Ishikawa (cell line): ENCODE measurements at regions not wholly inside any gene's neighbourhood (a gene's known extent, or its start where the extent isn't known, plus 50 kb on each side); places are given as distances from the start of the nearest gene placed in this dataset.

Experiments used
- CEBPB ChIP-seq: IDR thresholded peaks from 2 replicates; pipeline ENCODE4 v1.6.1; 2012
- CREB1 ChIP-seq: IDR thresholded peaks from 2 replicates; pipeline ENCODE4 v1.6.1; 2012; ENCODE audit warnings: low read depth
- MAX ChIP-seq: IDR thresholded peaks from 2 replicates; pipeline ENCODE4 v1.6.1; 2012
- RAD21 ChIP-seq: IDR thresholded peaks from 2 replicates; pipeline ENCODE4 v1.6.1; 2012; ENCODE audit warnings: low read depth
- REST ChIP-seq: IDR thresholded peaks from 2 replicates; pipeline ENCODE4 v1.6.1; 2012; ENCODE audit warnings: low read depth, mild to moderate bottlenecking
- TAF1 ChIP-seq: IDR thresholded peaks from 2 replicates; pipeline ENCODE4 v1.6.1; 2012; ENCODE audit warnings: low read depth, mild to moderate bottlenecking
- TCF12 ChIP-seq: IDR thresholded peaks from 2 replicates; pipeline ENCODE4 v1.6.1; 2012; ENCODE audit warnings: low read depth
- TEAD4 ChIP-seq: IDR thresholded peaks from 2 replicates; pipeline ENCODE4 v1.6.1; 2012
- YY1 ChIP-seq: IDR thresholded peaks from 2 replicates; pipeline ENCODE4 v1.6.1; 2012; ENCODE audit warnings: low read depth

- TF ChIP-seq TAF1 (no peak), RAD21 (no peak), YY1 (no peak), CEBPB (no peak), MAX (no peak), TCF12 (no peak), TEAD4 (no peak), CREB1 (no peak), REST (no peak)
Observed at GRCh38 chr6:92507552-92507951, 911.8 kb downstream of the EPHA7 start.
